WTC11 (cell line): ENCODE measurements at regions not wholly inside any gene's neighbourhood (a gene's known extent, or its start where the extent isn't known, plus 50 kb on each side); places are given as distances from the start of the nearest gene placed in this dataset.

Experiments
- CBFB ChIP-seq: sonication (generic); formaldehyde crosslinking; IDR thresholded peaks from 2 replicates; pipeline ENCODE4 v1.8.1; 2022; ENCODE audit warnings: mild to moderate bottlenecking, low read depth, missing genetic modification reagents
- CREM ChIP-seq: sonication (generic); formaldehyde crosslinking; IDR thresholded peaks from 2 replicates; pipeline ENCODE4 v1.8.1; 2022; ENCODE audit warnings: mild to moderate bottlenecking, missing genetic modification reagents, moderate library complexity
- CTCF ChIP-seq: fragments of 200-600 bp; IDR thresholded peaks from 2 replicates; pipeline ENCODE4 v1.8.0; 2022; ENCODE audit warnings: antibody characterized with exemption
- E2F4 ChIP-seq: sonication (generic); formaldehyde crosslinking; IDR thresholded peaks from 2 replicates; pipeline ENCODE4 v1.8.1; 2022; ENCODE audit warnings: low read depth, mild to moderate bottlenecking, moderate library complexity, missing genetic modification reagents, borderline replicate concordance
- E2F5 ChIP-seq: sonication (generic); formaldehyde crosslinking; IDR thresholded peaks from 2 replicates; pipeline ENCODE4 v1.8.1; 2022; ENCODE audit warnings: mild to moderate bottlenecking, moderate library complexity, missing genetic modification reagents
- ELF4 ChIP-seq: sonication (generic); formaldehyde crosslinking; IDR thresholded peaks from 2 replicates; pipeline ENCODE4 v1.8.1; 2022; ENCODE audit warnings: low read depth, mild to moderate bottlenecking, moderate library complexity, missing genetic modification reagents
- IRF1 ChIP-seq: sonication (generic); formaldehyde crosslinking; IDR thresholded peaks from 2 replicates; pipeline ENCODE4 v1.8.0; 2023; ENCODE audit warnings: missing genetic modification reagents
- NFE2L1 ChIP-seq: sonication (generic); formaldehyde crosslinking; IDR thresholded peaks from 2 replicates; pipeline ENCODE4 v1.8.1; 2023; ENCODE audit warnings: missing genetic modification reagents
- SMAD3 ChIP-seq: sonication (generic); formaldehyde crosslinking; IDR thresholded peaks from 2 replicates; pipeline ENCODE4 v1.8.0; 2022; ENCODE audit warnings: missing genetic modification reagents, mild to moderate bottlenecking, borderline replicate concordance
- SP1 ChIP-seq: sonication (generic); formaldehyde crosslinking; conservative IDR thresholded peaks from 2 replicates; pipeline ENCODE4 v1.8.1; 2022; ENCODE audit warnings: missing genetic modification reagents
- ZNF121 ChIP-seq: sonication (generic); formaldehyde crosslinking; IDR thresholded peaks from 2 replicates; pipeline ENCODE4 v1.8.0; 2023; ENCODE audit warnings: missing genetic modification reagents
- ZNF317 ChIP-seq: sonication (generic); formaldehyde crosslinking; IDR thresholded peaks from 2 replicates; pipeline ENCODE4 v1.8.1; 2023; ENCODE audit warnings: low read depth, mild to moderate bottlenecking, moderate library complexity, missing genetic modification reagents, borderline replicate concordance
- ZNF671 ChIP-seq: fragments of 250-450 bp; sonication (Bioruptor Pico); IDR thresholded peaks from 2 replicates; pipeline ENCODE4 v1.8.0; 2021; ENCODE audit warnings: mild to moderate bottlenecking

GRCh38 chr3:26256224-26256623 lies 366.3 kb upstream of the LRRC3B start:
- TF ChIP-seq CTCF, result no peak
- no peak for TF ChIP-seq SP1 (CRISPR knock-in tag)
- no peak for TF ChIP-seq IRF1
- TF ChIP-seq CBFB, result no peak
- no peak for TF ChIP-seq ZNF671
- TF ChIP-seq E2F5 (CRISPR knock-in tag), result no peak
- TF ChIP-seq CREM (CRISPR knock-in tag), result no peak
- no peak for TF ChIP-seq ZNF121 (CRISPR knock-in tag)
- TF ChIP-seq ELF4, result no peak
- TF ChIP-seq ZNF317 (CRISPR knock-in tag), result no peak
- TF ChIP-seq SMAD3 (CRISPR knock-in tag), result no peak
- no peak for TF ChIP-seq NFE2L1 (CRISPR knock-in tag)
- no peak for TF ChIP-seq E2F4
